ENCODE measurements at regions not wholly inside any gene's neighbourhood (a gene's known extent, or its start where the extent isn't known, plus 50 kb on each side); places are given as distances from the start of the nearest gene placed in this dataset.

DNA sequence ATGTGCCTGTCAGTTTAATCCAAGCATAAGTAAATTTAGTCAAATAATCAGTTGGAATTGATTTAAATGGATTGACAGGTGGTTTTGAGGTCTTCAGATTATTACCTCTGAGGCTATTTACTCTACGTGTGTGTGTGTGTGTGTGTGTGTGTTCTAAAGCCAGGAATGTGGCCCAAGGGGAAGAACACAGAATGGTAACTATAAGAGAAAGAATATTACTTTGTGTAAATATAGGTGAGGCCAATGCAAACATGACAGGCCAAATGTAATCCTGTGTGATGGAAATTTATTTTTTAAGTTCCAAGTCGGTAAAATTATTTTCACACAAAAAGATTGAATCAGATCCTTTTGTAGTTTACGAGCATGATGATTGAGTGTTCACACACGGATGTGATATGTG is 390.0 kb downstream of the PLK2 start:
- no peaks in the 10 kb centered on the region for H3K27me3 ChIP-seq (replicated peaks in 1 of 4; ENCODE audit: control extremely low read depth in 1 of 4, control insufficient read depth in 3 of 4, insufficient read depth in 4 of 4, low read length in 3 of 4)
- no peak overlapping the region for H2AFZ ChIP-seq (ENCODE audit: insufficient read depth, low read depth, low read length, poor library complexity, severe bottlenecking)
- H3K27me3 Mint-ChIP-seq, result no peaks in the 10 kb centered on the region
- CTCF ChIA-PET, result no interaction called here
- WGBS (ENCODE audit: insufficient coverage), result 100% methylated on average over 2 of the region's 4 CpGs
- H3K4me3 ChIP-seq (ENCODE audit: control extremely low read depth in 1 of 5, extremely low read depth in 1 of 5, insufficient read depth in 1 of 5, low read depth in 2 of 5, low read length in 4 of 5), result no peak overlapping the region
- POLR2A ChIA-PET, result no interaction called here
- H3K9me3 Mint-ChIP-seq (ENCODE audit: insufficient read depth), result no peaks in the 10 kb centered on the region
- H3K27ac Mint-ChIP-seq, result no peak overlapping the region
- peaks cover 0 to 7% (median 0%) of the 10 kb centered on the region in 3 donors for H3K9me3 ChIP-seq (ENCODE audit: control extremely low read depth in 1 of 3, control insufficient read depth in 2 of 3, insufficient read depth in 1 of 3, low read length in 2 of 3)
- H3K79me2 ChIP-seq (ENCODE audit: control insufficient read depth, insufficient read depth, low read length), result no peaks in the 10 kb centered on the region
- H3K4me1 ChIP-seq (ENCODE audit: control insufficient read depth in 2 of 2, insufficient read depth in 2 of 2, low read length in 2 of 2), result no peaks in the 10 kb centered on the region
- no peak overlapping the region for H3K4me2 ChIP-seq (replicated peaks; ENCODE audit: low read depth, low read length, poor library complexity, severe bottlenecking)
- no peaks in the 10 kb centered on the region for H3K4me1 Mint-ChIP-seq
- H3K27ac ChIP-seq (ENCODE audit: low read length in 2 of 2), result no peak overlapping the region
- no peak for ATAC-seq (ENCODE audit: low read depth)
- H3K36me3 ChIP-seq (replicated peaks in 1 of 2; ENCODE audit: control extremely low read depth in 1 of 2, control insufficient read depth in 1 of 2, extremely low read depth in 1 of 2, insufficient read depth in 2 of 2, low read length in 1 of 2), result no peaks in the 10 kb centered on the region
- no peak overlapping the region for H3K4me3 Mint-ChIP-seq
- no peak overlapping the region for H3K9ac ChIP-seq (ENCODE audit: low read length)
- no peaks in the 10 kb centered on the region for H4K20me1 ChIP-seq (ENCODE audit: control insufficient read depth, insufficient read depth, low read length, poor library complexity, severe bottlenecking)
- DNase-seq, result no peak
- intact Hi-C loops (cut with micrococcal nuclease), result no loop called here
- TF ChIP-seq, protein P1, sequence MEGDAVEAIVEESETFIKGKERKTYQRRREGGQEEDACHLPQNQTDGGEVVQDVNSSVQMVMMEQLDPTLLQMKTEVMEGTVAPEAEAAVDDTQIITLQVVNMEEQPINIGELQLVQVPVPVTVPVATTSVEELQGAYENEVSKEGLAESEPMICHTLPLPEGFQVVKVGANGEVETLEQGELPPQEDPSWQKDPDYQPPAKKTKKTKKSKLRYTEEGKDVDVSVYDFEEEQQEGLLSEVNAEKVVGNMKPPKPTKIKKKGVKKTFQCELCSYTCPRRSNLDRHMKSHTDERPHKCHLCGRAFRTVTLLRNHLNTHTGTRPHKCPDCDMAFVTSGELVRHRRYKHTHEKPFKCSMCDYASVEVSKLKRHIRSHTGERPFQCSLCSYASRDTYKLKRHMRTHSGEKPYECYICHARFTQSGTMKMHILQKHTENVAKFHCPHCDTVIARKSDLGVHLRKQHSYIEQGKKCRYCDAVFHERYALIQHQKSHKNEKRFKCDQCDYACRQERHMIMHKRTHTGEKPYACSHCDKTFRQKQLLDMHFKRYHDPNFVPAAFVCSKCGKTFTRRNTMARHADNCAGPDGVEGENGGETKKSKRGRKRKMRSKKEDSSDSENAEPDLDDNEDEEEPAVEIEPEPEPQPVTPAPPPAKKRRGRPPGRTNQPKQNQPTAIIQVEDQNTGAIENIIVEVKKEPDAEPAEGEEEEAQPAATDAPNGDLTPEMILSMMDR (IDR thresholded peaks at IDR 0.05), result no peak
- TF ChIP-seq EZH2 (IDR thresholded peaks at IDR 0.05; ENCODE audit: borderline replicate concordance, insufficient read depth, low read depth, low read length, poor library complexity, severe bottlenecking), result no peak

DNA sequence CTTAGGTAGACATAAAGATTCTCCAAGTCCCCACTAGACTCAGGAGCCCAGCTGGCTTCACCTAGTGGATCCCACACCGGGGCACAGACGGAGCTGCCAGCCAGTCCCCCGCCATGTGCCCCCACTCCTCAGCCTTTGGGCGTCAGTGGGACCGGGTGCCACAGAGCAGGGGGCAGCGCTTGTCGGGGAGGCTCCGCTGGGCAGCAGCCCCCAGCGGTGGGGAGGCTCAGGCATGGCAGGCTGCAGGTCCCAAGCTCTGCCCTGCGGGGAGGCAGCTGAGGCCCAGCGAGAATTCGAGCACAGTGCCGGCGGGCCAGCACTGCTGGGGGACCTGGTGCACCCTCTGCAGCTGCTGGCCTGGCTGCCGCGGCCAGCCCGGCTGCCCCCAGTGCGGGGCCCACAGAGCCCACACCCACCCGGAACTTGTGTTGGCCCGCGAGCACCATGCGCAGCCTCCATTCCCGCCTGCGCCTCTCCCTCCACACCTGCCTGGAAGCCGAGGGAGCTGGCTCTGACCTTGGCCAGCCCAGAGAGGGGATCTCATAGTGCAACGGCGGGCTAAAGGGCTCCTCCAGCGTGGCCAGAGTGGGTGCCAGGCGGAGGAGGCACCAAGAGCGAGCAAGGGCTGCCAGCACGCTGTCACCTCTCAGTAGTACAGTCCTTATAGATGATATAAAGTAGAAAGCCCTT is 390.7 kb downstream of the PLK2 start:
- WGBS (ENCODE audit: insufficient coverage), result 96% methylated on average over 24 of the region's 31 CpGs
- TF ChIP-seq, protein P1 (IDR thresholded peaks at IDR 0.05), result no peak
- TF ChIP-seq EZH2 (IDR thresholded peaks at IDR 0.05; ENCODE audit: borderline replicate concordance, insufficient read depth, low read depth, low read length, poor library complexity, severe bottlenecking), result no peak
- Histone ChIP-seq H3K9me3 (ENCODE audit: control extremely low read depth in 1 of 3, control insufficient read depth in 2 of 3, insufficient read depth in 1 of 3, low read length in 2 of 3) (peaks cover 0 to 7% (median 0%) of the 10 kb centered on the region in 3 donors), H3K27me3 (replicated peaks in 1 of 4; ENCODE audit: control extremely low read depth in 1 of 4, control insufficient read depth in 3 of 4, insufficient read depth in 4 of 4, low read length in 3 of 4) (no peaks in the 10 kb centered on the region), H4K20me1 (ENCODE audit: control insufficient read depth, insufficient read depth, low read length, poor library complexity, severe bottlenecking) (no peaks in the 10 kb centered on the region), H3K4me2 (replicated peaks; ENCODE audit: low read depth, low read length, poor library complexity, severe bottlenecking) (no peak overlapping the region), H2AFZ (ENCODE audit: insufficient read depth, low read depth, low read length, poor library complexity, severe bottlenecking) (no peak overlapping the region), H3K27ac (ENCODE audit: low read length in 2 of 2) (no peak overlapping the region), H3K4me3 (ENCODE audit: control extremely low read depth in 1 of 5, extremely low read depth in 1 of 5, insufficient read depth in 1 of 5, low read depth in 2 of 5, low read length in 4 of 5) (no peak overlapping the region), H3K36me3 (replicated peaks in 1 of 2; ENCODE audit: control extremely low read depth in 1 of 2, control insufficient read depth in 1 of 2, extremely low read depth in 1 of 2, insufficient read depth in 2 of 2, low read length in 1 of 2) (no peaks in the 10 kb centered on the region), H3K4me1 (ENCODE audit: control insufficient read depth in 2 of 2, insufficient read depth in 2 of 2, low read length in 2 of 2) (no peaks in the 10 kb centered on the region), H3K9ac (ENCODE audit: low read length) (no peak overlapping the region), H3K79me2 (ENCODE audit: control insufficient read depth, insufficient read depth, low read length) (no peaks in the 10 kb centered on the region)
- H3K4me3 Mint-ChIP-seq, result no peak overlapping the region
- ChIA-PET POLR2A (no interaction called here), CTCF (no interaction called here)
- H3K9me3 Mint-ChIP-seq (ENCODE audit: insufficient read depth), result no peaks in the 10 kb centered on the region
- no peak for DNase-seq
- H3K27ac Mint-ChIP-seq, result no peak overlapping the region
- H3K27me3 Mint-ChIP-seq, result no peaks in the 10 kb centered on the region
- intact Hi-C loops (cut with micrococcal nuclease), result no loop called here
- H3K4me1 Mint-ChIP-seq, result no peaks in the 10 kb centered on the region
- no peak for ATAC-seq (ENCODE audit: low read depth)
